ENCODE measurements at regions not wholly inside any gene's neighbourhood (a gene's known extent, or its start where the extent isn't known, plus 50 kb on each side); places are given as distances from the start of the nearest gene placed in this dataset. TPM values are rescaled to one million over a fixed set of nuclear protein-coding genes. Genes with fewer than 3 reads are reported as not detected.

- no peaks in the 10 kb centered on the region for H3K27me3 ChIP-seq (ENCODE audit: control insufficient read depth, insufficient read depth, low read length)
- H3K4me3 ChIP-seq (ENCODE audit: low read length) = no peak overlapping the region
- H3K4me2 ChIP-seq (ENCODE audit: low read length) = no peak overlapping the region
- no peak overlapping the region for H3K9ac ChIP-seq (ENCODE audit: low read depth, low read length)
- H3K4me1 ChIP-seq (ENCODE audit: control insufficient read depth, insufficient read depth, low read length) = no peaks in the 10 kb centered on the region
- H3K36me3 ChIP-seq (ENCODE audit: insufficient read depth, low read length) = no peaks in the 10 kb centered on the region
- no peaks in the 10 kb centered on the region for H3K9me3 ChIP-seq (replicated peaks; ENCODE audit: low read length)
Observed at GRCh38 chr3:153099131-153099530, 62.9 kb upstream of the RAP2B start.

GRCh38 chr3:153103406-153103945 lies 58.5 kb upstream of the RAP2B start:
- no peaks in the 10 kb centered on the region for H3K36me3 ChIP-seq (ENCODE audit: insufficient read depth, low read length)
- H3K9ac ChIP-seq (ENCODE audit: low read depth, low read length) = no peak overlapping the region
- H3K4me2 ChIP-seq (ENCODE audit: low read length) = no peak overlapping the region
- H3K4me3 ChIP-seq (ENCODE audit: low read length) = no peak overlapping the region
- H3K4me1 ChIP-seq (ENCODE audit: control insufficient read depth, insufficient read depth, low read length) = no peaks in the 10 kb centered on the region
- H3K27me3 ChIP-seq (ENCODE audit: control insufficient read depth, insufficient read depth, low read length) = no peaks in the 10 kb centered on the region
- H3K9me3 ChIP-seq (replicated peaks; ENCODE audit: low read length) = no peaks in the 10 kb centered on the region

- Histone ChIP-seq H3K36me3 (ENCODE audit: insufficient read depth, low read length) (no peaks in the 10 kb centered on the region), H3K4me2 (ENCODE audit: low read length) (no peak overlapping the region), H3K9me3 (replicated peaks; ENCODE audit: low read length) (no peaks in the 10 kb centered on the region), H3K4me3 (ENCODE audit: low read length) (no peak overlapping the region), H3K4me1 (ENCODE audit: control insufficient read depth, insufficient read depth, low read length) (no peaks in the 10 kb centered on the region), H3K27me3 (ENCODE audit: control insufficient read depth, insufficient read depth, low read length) (no peaks in the 10 kb centered on the region), H3K9ac (ENCODE audit: low read depth, low read length) (no peak overlapping the region)
Observed at GRCh38 chr3:153110041-153110440, 52.0 kb upstream of the RAP2B start.

DNA sequence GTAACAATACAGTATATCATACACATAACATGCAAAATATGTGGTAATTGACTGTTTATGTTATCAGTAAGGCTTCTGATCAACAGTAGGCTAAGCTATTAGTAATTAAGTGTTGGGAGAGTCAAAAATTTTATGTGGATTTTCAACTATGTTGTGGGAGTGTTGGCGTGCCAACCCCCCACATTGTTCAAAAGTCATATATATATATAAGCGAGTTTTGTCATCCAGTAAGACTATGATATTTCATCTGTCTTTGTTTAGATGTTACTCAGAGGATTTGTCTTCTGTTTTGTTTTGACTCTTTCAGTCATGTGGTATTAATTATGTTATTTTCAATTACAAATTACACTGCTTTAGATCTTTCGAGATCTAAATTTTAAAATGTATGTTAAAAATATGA lies 51.0 kb upstream of the RAP2B start:
- Histone ChIP-seq H3K27me3 (ENCODE audit: control insufficient read depth, insufficient read depth, low read length) (no peaks in the 10 kb centered on the region), H3K9me3 (replicated peaks; ENCODE audit: low read length) (no peaks in the 10 kb centered on the region), H3K4me1 (ENCODE audit: control insufficient read depth, insufficient read depth, low read length) (no peaks in the 10 kb centered on the region), H3K4me3 (ENCODE audit: low read length) (no peak overlapping the region), H3K4me2 (ENCODE audit: low read length) (no peak overlapping the region), H3K36me3 (ENCODE audit: insufficient read depth, low read length) (no peaks in the 10 kb centered on the region), H3K9ac (ENCODE audit: low read depth, low read length) (no peak overlapping the region)

Small RNA genes in the stretch of these regions (small RNA-seq; reads per million reads assigned to genes)
- not detected for gene HMGN2P13

Measured in skeletal muscle satellite cell (primary cell).